MM.1S (cell line): ENCODE measurements at regions not wholly inside any gene's neighbourhood (a gene's known extent, or its start where the extent isn't known, plus 50 kb on each side); places are given as distances from the start of the nearest gene placed in this dataset.

Source experiments
- CTCF ChIP-seq: fragments of 300-600 bp; sonication (generic); IDR thresholded peaks from 2 replicates; pipeline ENCODE4 v1.5.1; 2016; ENCODE audit warnings: antibody characterized with exemption, low read length, mixed read lengths
- EZH2 ChIP-seq: fragments of 300-600 bp; sonication (generic); optimal IDR thresholded peaks from 2 replicates; pipeline ENCODE3; 2017; ENCODE audit warnings: low read depth, mild to moderate bottlenecking, antibody characterized with exemption, low read length, mixed read lengths
- EZH2phosphoT487 ChIP-seq: fragments of 300-600 bp; sonication (generic); IDR thresholded peaks from 2 replicates; pipeline ENCODE4 v1.6.1; 2018; ENCODE audit warnings: antibody characterized with exemption, low read length

- no peak for TF ChIP-seq EZH2
- TF ChIP-seq CTCF: no peak
- no peak for TF ChIP-seq EZH2phosphoT487
Measured at GRCh38 chr7:138398857-138399256, 61.2 kb upstream of the TRIM24 start.
